Omental fat pad (tissue), 3 donors: ENCODE measurements at regions not wholly inside any gene's neighbourhood (a gene's known extent, or its start where the extent isn't known, plus 50 kb on each side); places are given as distances from the start of the nearest gene placed in this dataset.
"Not testable (repeated sequence)": the region's sequence is repeated elsewhere in the genome, so short reads cannot be mapped to it uniquely, and the experiment has no call there.

Source experiments
- ATAC-seq: fragments of 150-250 bp; one replicate; pipeline ENCODE4 v1.9.1; 2016; ENCODE audit warnings: mild to moderate bottlenecking, moderate library complexity; ENCODE audit not compliant: low FRiP score
- DNase-seq: peaks from one replicate; pipeline ENCODE4 v3.0.0-alpha.2; 2019; ENCODE audit warnings: low spot score
- CTCF ChIP-seq, 3 donors: fragments of 450-650 bp; IDR thresholded peaks; one replicate each; pipeline ENCODE4 v1.5.1; 2016 to 2017; ENCODE audit warnings: antibody characterized with exemption in 3 of 3, mild to moderate bottlenecking in 3 of 3, moderate library complexity in 2 of 3

- no peak for DNase-seq
- ATAC-seq, result no peak
- no peak for TF ChIP-seq CTCF (IDR thresholded peaks at IDR 0.05)
Observed at GRCh38 chr21:31515253-31515652, 144.2 kb upstream of the SOD1 start.

- no peak for TF ChIP-seq CTCF (IDR thresholded peaks at IDR 0.05)
- no peak for DNase-seq
- ATAC-seq, result no peak
Observed at GRCh38 chr21:31514598-31514997, 144.9 kb upstream of the SOD1 start.

- not testable (repeated sequence) for DNase-seq, ATAC-seq
Observed at GRCh38 chr21:31513541-31513940, 146.0 kb upstream of the SOD1 start.

- not testable (repeated sequence) for ATAC-seq, DNase-seq
Observed at GRCh38 chr21:31511999-31512398, 147.5 kb upstream of the SOD1 start.

- DNase-seq (no peak), ATAC-seq (no peak)
- TF ChIP-seq CTCF (IDR thresholded peaks at IDR 0.05), result no peak
Observed at GRCh38 chr21:31511258-31511657, 148.2 kb upstream of the SOD1 start.

- TF ChIP-seq CTCF (IDR thresholded peaks at IDR 0.05), result no peak
- no peak for ATAC-seq
- no peak for DNase-seq
Observed at GRCh38 chr21:31509194-31510017, 150.1 kb upstream of the SOD1 start.

- DNase-seq (no peak), ATAC-seq (no peak)
- TF ChIP-seq CTCF (IDR thresholded peaks at IDR 0.05), result no peak
Observed at GRCh38 chr21:31505975-31506374, 153.5 kb upstream of the SOD1 start.

GRCh38 chr21:31503939-31504338, 155.6 kb upstream of the SOD1 start:
- no peak for TF ChIP-seq CTCF (IDR thresholded peaks at IDR 0.05)
- ATAC-seq (no peak), DNase-seq (no peak)
